Left lung (tissue), 4 donors: ENCODE measurements at regions not wholly inside any gene's neighbourhood (a gene's known extent, or its start where the extent isn't known, plus 50 kb on each side); places are given as distances from the start of the nearest gene placed in this dataset.

Source experiments
- ATAC-seq: fragments of 200-7000 bp; cut with Tn5 transposase; one replicate; pipeline ENCODE4 v1.9.1; 2020; ENCODE audit warnings: moderate library complexity
- DNase-seq, 4 donors: peaks; one replicate each; pipeline ENCODE4 v3.0.0-alpha.2; 2013 to 2020
- H3K27ac ChIP-seq, 2 donors: fragments of 200-600 bp; sonication (generic) in 1 of 2; one replicate each; pipeline versions ENCODE4 v1.5.0 to v1.8.0; 2020 to 2021
- H3K27me3 ChIP-seq, 2 donors: fragments of 200-600 bp; sonication (generic) in 1 of 2; one replicate each; pipeline versions ENCODE4 v1.5.0 to v1.8.0; 2020 to 2021
- H3K36me3 ChIP-seq, 2 donors: fragments of 200-600 bp; sonication (generic) in 1 of 2; one replicate each; pipeline versions ENCODE4 v1.5.0 to v1.8.0; 2020 to 2021
- H3K4me1 ChIP-seq, 2 donors: fragments of 200-600 bp; one replicate each; pipeline ENCODE4 v1.8.0; 2021
- H3K4me3 ChIP-seq, 2 donors: fragments of 200-600 bp; sonication (generic) in 1 of 2; one replicate each; pipeline versions ENCODE4 v1.5.0 to v1.8.0; 2020 to 2021; ENCODE audit warnings: mild to moderate bottlenecking in 1 of 2
- H3K9me3 ChIP-seq, 2 donors: fragments of 200-600 bp; sonication (generic) in 1 of 2; one replicate each; pipeline versions ENCODE4 v1.5.0 to v1.8.0; 2020 to 2021
- intact Hi-C, 2 donors: fragments of 100-400 bp; cut with DNase I; formaldehyde crosslinking; loops; one replicate each; pipeline versions ENCODE4 v1.11.2 to v1.14.2; 2022
- TF ChIP-seq, protein P1 (sequence below), 2 donors: fragments of 200-600 bp; sonication (generic) in 1 of 2; IDR thresholded peaks; one replicate each; pipeline versions ENCODE4 v1.5.0 to v1.8.0; 2021; ENCODE audit warnings: antibody characterized with exemption in 2 of 2
- donor health status: DM: no; HTN: yes; CAD: no.
- donor health status: DM: no; HTN: no; CAD: no.

DNA sequence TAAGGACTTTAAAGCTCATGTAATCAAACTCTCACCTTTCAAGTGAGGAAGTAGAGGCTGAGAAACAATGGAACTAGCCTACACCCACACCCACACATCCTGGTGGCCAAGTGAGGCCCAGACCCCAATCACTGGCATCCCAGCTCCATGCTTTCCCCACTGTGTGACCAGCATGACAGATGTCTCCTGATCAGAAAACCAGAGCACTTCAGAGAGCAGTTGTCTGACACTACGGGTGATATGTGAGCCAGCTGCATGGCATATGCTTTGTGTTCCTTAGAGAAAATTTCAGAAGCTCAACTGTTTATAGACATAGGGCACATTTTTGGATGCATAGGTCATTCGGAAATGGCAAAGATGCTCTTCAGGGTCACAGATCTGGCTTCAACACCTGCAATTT is 315.2 kb downstream of the NDFIP2 start:
- Histone ChIP-seq H3K4me3 (no peak overlapping the region), H3K27me3 (no peaks in the 10 kb centered on the region), H3K36me3 (no peaks in the 10 kb centered on the region), H3K9me3 (no peaks in the 10 kb centered on the region), H3K27ac (no peak overlapping the region), H3K4me1 (no peaks in the 10 kb centered on the region)
- no peak for ATAC-seq
- DNase-seq: no peak
- intact Hi-C loops: no loop called here
- TF ChIP-seq, protein P1, sequence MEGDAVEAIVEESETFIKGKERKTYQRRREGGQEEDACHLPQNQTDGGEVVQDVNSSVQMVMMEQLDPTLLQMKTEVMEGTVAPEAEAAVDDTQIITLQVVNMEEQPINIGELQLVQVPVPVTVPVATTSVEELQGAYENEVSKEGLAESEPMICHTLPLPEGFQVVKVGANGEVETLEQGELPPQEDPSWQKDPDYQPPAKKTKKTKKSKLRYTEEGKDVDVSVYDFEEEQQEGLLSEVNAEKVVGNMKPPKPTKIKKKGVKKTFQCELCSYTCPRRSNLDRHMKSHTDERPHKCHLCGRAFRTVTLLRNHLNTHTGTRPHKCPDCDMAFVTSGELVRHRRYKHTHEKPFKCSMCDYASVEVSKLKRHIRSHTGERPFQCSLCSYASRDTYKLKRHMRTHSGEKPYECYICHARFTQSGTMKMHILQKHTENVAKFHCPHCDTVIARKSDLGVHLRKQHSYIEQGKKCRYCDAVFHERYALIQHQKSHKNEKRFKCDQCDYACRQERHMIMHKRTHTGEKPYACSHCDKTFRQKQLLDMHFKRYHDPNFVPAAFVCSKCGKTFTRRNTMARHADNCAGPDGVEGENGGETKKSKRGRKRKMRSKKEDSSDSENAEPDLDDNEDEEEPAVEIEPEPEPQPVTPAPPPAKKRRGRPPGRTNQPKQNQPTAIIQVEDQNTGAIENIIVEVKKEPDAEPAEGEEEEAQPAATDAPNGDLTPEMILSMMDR (IDR thresholded peaks at IDR 0.05): no peak

DNA sequence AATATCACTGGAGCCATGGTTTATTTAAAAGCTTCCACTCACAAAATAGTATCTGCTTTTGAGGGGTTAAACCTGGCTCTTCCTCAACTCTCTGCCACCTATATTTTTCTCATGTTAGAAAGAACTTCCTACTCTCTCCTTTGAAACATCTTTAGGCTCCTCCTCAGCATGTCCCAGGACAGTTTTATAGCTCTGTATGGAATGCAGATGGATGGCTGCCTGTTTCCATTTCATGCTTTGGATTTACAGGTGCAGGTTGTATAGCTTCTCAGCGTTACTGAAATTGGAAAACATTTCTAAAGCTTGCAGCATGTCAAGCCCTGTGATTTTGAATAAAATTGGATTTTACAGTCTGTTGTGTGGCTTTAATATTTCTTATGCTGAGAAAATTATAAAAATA is 314.0 kb downstream of the NDFIP2 start:
- Histone ChIP-seq H3K27me3 (no peaks in the 10 kb centered on the region), H3K4me1 (no peaks in the 10 kb centered on the region), H3K4me3 (no peak overlapping the region), H3K9me3 (peaks cover 0 to 4% of the 10 kb centered on the region in 2 donors), H3K27ac (no peak overlapping the region), H3K36me3 (no peaks in the 10 kb centered on the region)
- DNase-seq (no peak), ATAC-seq (no peak)
- TF ChIP-seq, protein P1 (IDR thresholded peaks at IDR 0.05): no peak
- intact Hi-C loops: no loop called here

DNA sequence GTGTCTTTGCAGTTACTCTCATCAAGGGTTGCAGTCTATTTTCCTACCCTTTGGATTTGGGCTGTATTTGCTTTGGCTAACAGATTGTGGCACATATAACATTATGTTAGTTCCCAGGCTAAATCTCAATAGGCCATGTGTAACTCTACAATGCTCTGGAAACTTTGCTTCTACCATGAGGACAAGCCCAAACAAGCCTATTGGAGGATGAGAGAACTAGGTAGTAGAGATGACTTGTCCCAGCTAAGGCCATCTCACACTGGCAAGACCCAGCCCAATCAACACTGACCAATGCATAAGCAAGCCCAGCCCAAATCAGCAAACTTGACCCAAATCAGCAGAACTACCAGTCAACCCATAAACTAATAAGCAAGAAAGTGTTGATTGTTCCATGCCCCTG is 311.8 kb downstream of the NDFIP2 start:
- TF ChIP-seq, protein P1 (IDR thresholded peaks at IDR 0.05): no peak
- H3K27ac ChIP-seq: no peak overlapping the region

DNA sequence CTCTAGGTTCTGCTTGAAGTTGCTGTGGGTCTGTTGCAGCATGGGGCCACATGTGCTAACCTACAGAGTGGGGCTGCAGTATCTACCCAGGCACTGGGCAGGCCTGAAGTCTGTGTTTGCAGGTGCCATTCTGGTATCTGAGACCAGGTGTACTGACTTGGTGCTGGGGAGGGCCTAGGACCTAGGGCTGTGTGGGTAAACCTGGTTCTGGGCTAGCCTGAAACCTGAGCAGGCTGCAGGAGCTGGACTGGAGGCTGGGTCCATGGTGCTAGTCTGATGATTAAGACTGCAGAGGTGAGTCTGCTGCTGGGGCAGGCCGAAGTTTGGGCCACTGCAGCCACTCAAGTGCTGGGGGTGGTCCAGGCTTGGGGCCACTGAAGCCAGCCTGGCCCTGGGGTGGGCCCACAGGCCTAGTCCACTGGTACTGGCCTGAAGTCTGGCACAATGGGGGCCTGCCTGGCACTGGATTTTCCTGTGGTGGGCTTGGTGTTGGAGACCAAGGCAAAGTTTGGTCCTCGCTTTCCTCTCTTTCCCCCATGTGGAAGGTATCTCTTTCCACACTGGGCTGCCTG is 310.6 kb downstream of the NDFIP2 start:
- Histone ChIP-seq H3K27me3 (no peaks in the 10 kb centered on the region), H3K4me3 (no peak overlapping the region), H3K9me3 (peaks cover 0 to 18% of the 10 kb centered on the region in 2 donors), H3K4me1 (no peaks in the 10 kb centered on the region), H3K36me3 (no peaks in the 10 kb centered on the region), H3K27ac (no peak overlapping the region)
- intact Hi-C loops: no loop called here
- TF ChIP-seq, protein P1 (IDR thresholded peaks at IDR 0.05): no peak
- no peak for DNase-seq
- no peak for ATAC-seq

More for the DNA sequence above, 311.8 kb downstream of the NDFIP2 start:
- no peak for DNase-seq
- no peaks in the 10 kb centered on the region for H3K27me3 ChIP-seq
- no peak overlapping the region for H3K4me3 ChIP-seq
- ATAC-seq: no peak
- H3K36me3 ChIP-seq: no peaks in the 10 kb centered on the region
- H3K9me3 ChIP-seq: peaks cover 0 to 16% of the 10 kb centered on the region in 2 donors
- H3K4me1 ChIP-seq: no peaks in the 10 kb centered on the region
- intact Hi-C loops: no loop called here

DNA sequence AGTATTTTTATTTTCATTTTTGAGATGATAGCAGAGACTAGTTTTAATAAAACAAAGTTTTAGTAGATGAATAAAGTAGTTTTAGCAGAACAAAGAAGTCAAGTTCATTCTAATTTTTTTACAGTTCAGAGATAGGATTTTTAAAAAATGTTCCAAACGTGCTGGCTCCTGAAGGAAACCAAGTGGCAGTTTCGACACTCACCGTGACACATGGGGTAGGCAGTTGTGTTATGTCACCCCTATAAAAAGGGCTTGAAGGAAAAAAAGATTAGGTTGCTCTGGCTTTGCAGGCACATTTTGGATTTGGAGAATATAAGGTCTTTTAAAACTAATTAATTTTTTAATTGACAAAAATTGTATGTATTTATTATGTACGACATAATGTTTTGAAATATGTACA is 305.2 kb downstream of the NDFIP2 start:
- TF ChIP-seq, protein P1 (IDR thresholded peaks at IDR 0.05): no peak
- H3K36me3 ChIP-seq: no peaks in the 10 kb centered on the region
- DNase-seq (no peak), ATAC-seq (no peak)
- H3K27ac ChIP-seq: no peak overlapping the region
- H3K27me3 ChIP-seq: no peaks in the 10 kb centered on the region
- peaks cover 0 to 18% of the 10 kb centered on the region in 2 donors for H3K9me3 ChIP-seq
- no peak overlapping the region for H3K4me3 ChIP-seq
- intact Hi-C loops: no loop called here
- H3K4me1 ChIP-seq: peaks cover 0 to 6% of the 10 kb centered on the region in 2 donors
